ENCODE measurements at regions not wholly inside any gene's neighbourhood (a gene's known extent, or its start where the extent isn't known, plus 50 kb on each side); places are given as distances from the start of the nearest gene placed in this dataset.

DNA sequence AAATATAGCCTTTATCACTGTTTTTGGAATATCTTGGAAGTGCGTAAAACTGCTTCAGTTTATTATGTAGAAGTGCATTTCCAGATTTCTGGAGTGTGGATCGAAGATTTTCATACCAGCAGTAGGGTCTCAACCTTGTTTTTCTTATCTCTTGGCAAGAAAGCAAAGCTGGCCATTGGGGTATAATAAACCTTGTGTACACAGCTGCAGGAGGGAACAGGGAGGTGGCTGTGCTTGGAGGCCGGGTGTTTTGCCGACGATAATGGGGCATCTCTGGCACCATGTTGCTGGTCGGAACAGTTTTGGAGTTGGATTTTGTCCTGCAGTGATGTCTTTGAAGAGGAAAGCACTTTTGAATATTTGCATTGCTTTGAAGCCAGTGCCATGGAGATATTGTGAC, 308.8 kb upstream of the DMRT1 start:
- H3K27ac Mint-ChIP-seq = no peak overlapping the region
- Histone ChIP-seq H3K27ac (ENCODE audit: low read depth, low read length) (no peak overlapping the region), H3K9ac (ENCODE audit: extremely low read depth, low read length, poor library complexity, severe bottlenecking) (no peak overlapping the region), H3K27me3 (ENCODE audit: control insufficient read depth, insufficient read depth, low read length, poor library complexity, severe bottlenecking) (no peaks in the 10 kb centered on the region), H3K9me3 (ENCODE audit: control insufficient read depth, low read length) (no peaks in the 10 kb centered on the region), H3K4me3 (ENCODE audit: low read length) (no peak overlapping the region), H3K36me3 (ENCODE audit: control insufficient read depth, insufficient read depth, low read length) (no peaks in the 10 kb centered on the region), H3K4me1 (ENCODE audit: control insufficient read depth, insufficient read depth, low read length) (peaks cover 11% of the 10 kb centered on the region)
- H3K4me3 Mint-ChIP-seq = no peak overlapping the region
- 86 to 90% methylated on average over 6 of the region's 6 CpGs for WGBS, 2 experiments (ENCODE audit: insufficient coverage in 1 of 2, insufficient read length in 1 of 2)
- H3K27me3 Mint-ChIP-seq (ENCODE audit: insufficient read depth) = no peaks in the 10 kb centered on the region
- H3K9me3 Mint-ChIP-seq = no peaks in the 10 kb centered on the region
- H3K36me3 Mint-ChIP-seq (ENCODE audit: low read depth) = peaks cover 1% of the 10 kb centered on the region
- TF ChIP-seq, protein P1, sequence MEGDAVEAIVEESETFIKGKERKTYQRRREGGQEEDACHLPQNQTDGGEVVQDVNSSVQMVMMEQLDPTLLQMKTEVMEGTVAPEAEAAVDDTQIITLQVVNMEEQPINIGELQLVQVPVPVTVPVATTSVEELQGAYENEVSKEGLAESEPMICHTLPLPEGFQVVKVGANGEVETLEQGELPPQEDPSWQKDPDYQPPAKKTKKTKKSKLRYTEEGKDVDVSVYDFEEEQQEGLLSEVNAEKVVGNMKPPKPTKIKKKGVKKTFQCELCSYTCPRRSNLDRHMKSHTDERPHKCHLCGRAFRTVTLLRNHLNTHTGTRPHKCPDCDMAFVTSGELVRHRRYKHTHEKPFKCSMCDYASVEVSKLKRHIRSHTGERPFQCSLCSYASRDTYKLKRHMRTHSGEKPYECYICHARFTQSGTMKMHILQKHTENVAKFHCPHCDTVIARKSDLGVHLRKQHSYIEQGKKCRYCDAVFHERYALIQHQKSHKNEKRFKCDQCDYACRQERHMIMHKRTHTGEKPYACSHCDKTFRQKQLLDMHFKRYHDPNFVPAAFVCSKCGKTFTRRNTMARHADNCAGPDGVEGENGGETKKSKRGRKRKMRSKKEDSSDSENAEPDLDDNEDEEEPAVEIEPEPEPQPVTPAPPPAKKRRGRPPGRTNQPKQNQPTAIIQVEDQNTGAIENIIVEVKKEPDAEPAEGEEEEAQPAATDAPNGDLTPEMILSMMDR (conservative IDR thresholded peaks at IDR 0.05) = no peak
- no peak for DNase-seq
- H3K4me1 Mint-ChIP-seq = peaks cover 37% of the 10 kb centered on the region

DNA sequence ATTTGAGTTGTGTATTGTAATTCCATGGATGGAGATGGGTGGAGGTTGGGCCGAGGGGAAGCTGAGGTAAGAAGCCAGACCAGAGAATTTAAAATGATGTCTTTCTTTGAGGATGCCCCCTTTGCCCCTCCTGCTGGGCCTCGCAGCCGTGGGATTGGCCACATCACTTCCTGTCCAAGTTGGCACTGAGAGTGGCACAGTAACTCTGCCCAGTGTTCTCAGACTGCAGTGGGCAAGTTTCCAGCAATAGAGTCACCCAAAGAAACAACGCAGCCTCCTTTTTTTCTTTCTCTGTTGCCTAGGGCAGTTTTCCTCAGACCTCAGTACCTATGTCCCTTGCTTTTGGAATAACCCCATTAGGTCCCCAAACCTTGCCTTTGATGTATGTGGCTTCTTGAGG, 306.6 kb upstream of the DMRT1 start:
- no peak overlapping the region for H3K9ac ChIP-seq (ENCODE audit: extremely low read depth, low read length, poor library complexity, severe bottlenecking)
- Mint-ChIP-seq H3K9me3 (peaks cover 4% of the 10 kb centered on the region), H3K4me3 (no peak overlapping the region), H3K36me3 (ENCODE audit: low read depth) (peaks cover 14% of the 10 kb centered on the region), H3K27ac (no peak overlapping the region), H3K4me1 (peaks cover 43% of the 10 kb centered on the region), H3K27me3 (ENCODE audit: insufficient read depth) (no peaks in the 10 kb centered on the region)
- WGBS, 2 experiments (ENCODE audit: insufficient coverage in 1 of 2, insufficient read length in 1 of 2) = 96 to 100% methylated on average over 1 to 4 of the region's 4 CpGs
- H3K27me3 ChIP-seq (ENCODE audit: control insufficient read depth, insufficient read depth, low read length, poor library complexity, severe bottlenecking) = no peaks in the 10 kb centered on the region
- peaks cover 8% of the 10 kb centered on the region for H3K9me3 ChIP-seq (ENCODE audit: control insufficient read depth, low read length)
- peaks cover 11% of the 10 kb centered on the region for H3K4me1 ChIP-seq (ENCODE audit: control insufficient read depth, insufficient read depth, low read length)
- TF ChIP-seq, protein P1 (conservative IDR thresholded peaks at IDR 0.05) = no peak
- no peak for DNase-seq
- no peak overlapping the region for H3K27ac ChIP-seq (ENCODE audit: low read depth, low read length)
- H3K36me3 ChIP-seq (ENCODE audit: control insufficient read depth, insufficient read depth, low read length) = peaks cover 1% of the 10 kb centered on the region
- no peak overlapping the region for H3K4me3 ChIP-seq (ENCODE audit: low read length)

DNA sequence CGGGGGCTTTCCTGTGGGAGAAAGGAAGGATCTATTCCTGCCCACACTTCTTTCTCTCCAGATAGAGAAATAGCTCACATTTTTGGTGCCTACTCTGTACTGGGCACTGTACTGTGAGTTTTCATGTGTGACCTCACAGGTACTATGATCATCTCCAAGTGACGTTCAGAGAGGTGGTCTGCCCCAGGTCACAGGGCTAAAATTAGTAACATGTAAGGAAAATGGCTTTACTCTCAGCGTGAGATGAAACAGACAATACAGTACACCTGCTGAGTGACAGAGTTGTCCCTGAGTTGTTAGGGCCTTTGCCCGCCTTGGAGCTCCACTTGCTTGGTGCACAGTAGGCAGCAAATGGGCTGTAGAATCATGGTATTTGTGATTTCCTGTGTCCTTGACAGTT, 306.1 kb upstream of the DMRT1 start:
- H3K4me1 Mint-ChIP-seq = peaks cover 43% of the 10 kb centered on the region
- H3K9me3 Mint-ChIP-seq = peaks cover 6% of the 10 kb centered on the region
- no peak overlapping the region for H3K4me3 Mint-ChIP-seq

More for the DNA sequence above, 306.1 kb upstream of the DMRT1 start:
- H3K9ac ChIP-seq (ENCODE audit: extremely low read depth, low read length, poor library complexity, severe bottlenecking) = no peak overlapping the region
- TF ChIP-seq, protein P1 (conservative IDR thresholded peaks at IDR 0.05) = no peak
- no peak overlapping the region for H3K4me3 ChIP-seq (ENCODE audit: low read length)
- H3K9me3 ChIP-seq (ENCODE audit: control insufficient read depth, low read length) = peaks cover 12% of the 10 kb centered on the region
- peaks cover 3% of the 10 kb centered on the region for H3K36me3 ChIP-seq (ENCODE audit: control insufficient read depth, insufficient read depth, low read length)
- peaks cover 11% of the 10 kb centered on the region for H3K4me1 ChIP-seq (ENCODE audit: control insufficient read depth, insufficient read depth, low read length)
- Mint-ChIP-seq H3K27ac (no peak overlapping the region), H3K36me3 (ENCODE audit: low read depth) (peaks cover 18% of the 10 kb centered on the region), H3K27me3 (ENCODE audit: insufficient read depth) (no peaks in the 10 kb centered on the region)
- no peak overlapping the region for H3K27ac ChIP-seq (ENCODE audit: low read depth, low read length)
- 52 to 86% methylated on average over 2 to 4 of the region's 4 CpGs for WGBS, 2 experiments (ENCODE audit: insufficient coverage in 1 of 2, insufficient read length in 1 of 2)
- no peaks in the 10 kb centered on the region for H3K27me3 ChIP-seq (ENCODE audit: control insufficient read depth, insufficient read depth, low read length, poor library complexity, severe bottlenecking)
- no peak for DNase-seq
